ENCODE measurements at regions not wholly inside any gene's neighbourhood (a gene's known extent, or its start where the extent isn't known, plus 50 kb on each side); places are given as distances from the start of the nearest gene placed in this dataset.

DNA sequence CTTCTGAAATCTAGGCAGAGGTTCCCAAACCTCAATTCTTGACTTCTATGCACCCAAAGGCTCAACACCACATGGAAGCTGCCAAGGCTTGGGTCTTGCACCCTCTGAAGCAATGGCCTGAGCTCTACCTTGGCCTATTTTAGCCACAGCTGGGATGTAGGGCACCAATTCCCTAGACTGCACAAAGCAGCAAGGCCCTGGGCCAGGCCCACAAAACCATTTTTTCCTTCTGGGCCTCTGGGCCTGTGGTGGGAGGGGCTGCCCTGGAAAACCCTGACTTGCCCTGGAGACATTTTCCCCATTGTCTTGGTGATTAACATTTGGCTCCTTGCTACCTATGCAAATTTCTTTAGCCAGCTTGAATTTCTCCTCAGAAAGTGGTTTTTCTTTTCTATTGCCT lies 315.2 kb downstream of the DCDC2C start:
- TF ChIP-seq CTCF (conservative IDR thresholded peaks at IDR 0.05; ENCODE audit: low read length) (no peak), EZH2phosphoT487 (IDR thresholded peaks at IDR 0.05; ENCODE audit: borderline replicate concordance) (no peak)
